H1 (cell line): ENCODE measurements at regions not wholly inside any gene's neighbourhood (a gene's known extent, or its start where the extent isn't known, plus 50 kb on each side); places are given as distances from the start of the nearest gene placed in this dataset.

ENCODE experiments used
- CTCF ChIA-PET: fragments of 300-600 bp; sonication (Branson Sonifier 250); formaldehyde crosslinking; loops from one replicate; lab custom pipeline; 2021; ENCODE audit not compliant: partially characterized antibody; lab: Charles Lee
- POLR2A ChIA-PET: fragments of 300-600 bp; sonication (Branson Sonifier 250); formaldehyde crosslinking; loops from one replicate; lab custom pipeline; 2021; ENCODE audit warnings: inconsistent platforms; ENCODE audit not compliant: partially characterized antibody; lab: Charles Lee
- DNase-seq, 2 experiments: peaks; one replicate each; pipeline versions ENCODE4 v3.0.0 to v3.0.0-alpha.2; 2010 to 2022; ENCODE audit warnings: low spot score in 2 of 2, low read depth in 1 of 2, mixed read lengths in 1 of 2
- FAIRE-seq: peaks from 2 replicates; lab custom pipeline; 2011; peaks lifted over from hg19 to GRCh38; lab: Jason Lieb, UNC
- H2AFZ ChIP-seq: 2 replicates; pipeline ENCODE4 v1.8.1; 2012; ENCODE audit warnings: low read length, inconsistent platforms
- H2AK5ac ChIP-seq: 2 replicates; pipeline ENCODE4 v1.6.1; 2013; ENCODE audit warnings: low read depth, low read length
- H2BK120ac ChIP-seq: replicated peaks from 2 replicates; pipeline ENCODE3; 2013; ENCODE audit warnings: low read depth, low read length, inconsistent platforms
- H2BK12ac ChIP-seq: 2 replicates; pipeline ENCODE4 v1.6.1; 2013; ENCODE audit warnings: low read depth, low read length
- H2BK15ac ChIP-seq: 2 replicates; pipeline ENCODE4 v1.6.1; 2013; ENCODE audit warnings: low read length
- H2BK20ac ChIP-seq: 2 replicates; pipeline ENCODE4 v1.6.1; 2013; ENCODE audit warnings: low read length
- H2BK5ac ChIP-seq: 2 replicates; pipeline ENCODE4 v1.6.1; 2013; ENCODE audit warnings: low read depth, low read length
- H3K14ac ChIP-seq: 2 replicates; pipeline ENCODE4 v1.6.1; 2013; ENCODE audit warnings: inconsistent platforms; ENCODE audit not compliant: insufficient read length
- H3K18ac ChIP-seq: 2 replicates; pipeline ENCODE4 v1.6.1; 2013; ENCODE audit warnings: low read length; ENCODE audit errors: extremely low read depth
- H3K23ac ChIP-seq: 2 replicates; pipeline ENCODE4 v1.6.1; 2013; ENCODE audit warnings: inconsistent platforms; ENCODE audit not compliant: insufficient read length
- H3K23me2 ChIP-seq: 2 replicates; pipeline ENCODE4 v1.6.1; 2013; ENCODE audit warnings: low read depth, low read length
- H3K27ac ChIP-seq: 2 replicates; pipeline ENCODE4 v1.6.1; 2011; ENCODE audit warnings: low read depth, low read length, inconsistent platforms
- H3K27me3 ChIP-seq, 4 experiments: replicated peaks in 1 of 4; 1 replicate in 1 of 4; 2 replicates in 3 of 4; pipeline versions ENCODE4 v1.6.1 to v1.8.1; 2011 to 2013; ENCODE audit warnings: low read length in 3 of 4, mild to moderate bottlenecking in 3 of 4, inconsistent platforms in 2 of 4, mixed read lengths in 2 of 4, moderate library complexity in 1 of 4; ENCODE audit not compliant: control insufficient read depth in 3 of 4, insufficient read depth in 3 of 4; ENCODE audit errors: extremely low read depth in 1 of 4
- H3K36me3 ChIP-seq, 4 experiments: 2 replicates each; pipeline versions ENCODE4 v1.6.1 to v1.8.1; 2011 to 2013; ENCODE audit warnings: mild to moderate bottlenecking in 4 of 4, low read length in 3 of 4, moderate library complexity in 2 of 4, control low read depth in 1 of 4, inconsistent platforms in 1 of 4; ENCODE audit not compliant: insufficient read depth in 4 of 4, control insufficient read depth in 2 of 4
- H3K4ac ChIP-seq: replicated peaks from 2 replicates; pipeline ENCODE3; 2013; ENCODE audit warnings: low read length, low read depth, mixed read lengths, inconsistent platforms; ENCODE audit not compliant: insufficient read length
- H3K4me1 ChIP-seq, 4 experiments: replicated peaks in 1 of 4; 1 replicate in 1 of 4; 2 replicates in 3 of 4; pipeline versions ENCODE4 v1.6.1 to v1.8.1; 2011 to 2013; ENCODE audit warnings: low read length in 3 of 4, inconsistent platforms in 2 of 4, mixed read lengths in 1 of 4; ENCODE audit not compliant: insufficient read depth in 4 of 4, control insufficient read depth in 3 of 4
- H3K4me2 ChIP-seq, 2 experiments: 2 replicates each; pipeline versions ENCODE4 v1.6.1 to v1.8.1; 2011 to 2013; ENCODE audit warnings: low read depth in 2 of 2, low read length in 2 of 2, control low read depth in 1 of 2, inconsistent platforms in 1 of 2, mild to moderate bottlenecking in 1 of 2; ENCODE audit not compliant: insufficient read depth in 1 of 2
- H3K4me3 ChIP-seq, 4 experiments: fragments of 200-600, 300-600 bp in 1 of 4; sonication (generic), shearing (Covaris generic), sonication (Bioruptor Twin) in 1 of 4; 2 replicates each; pipeline versions ENCODE4 v1.5.1 to v1.8.1; 2011 to 2016; ENCODE audit warnings: low read length in 4 of 4, low read depth in 3 of 4, control low read depth in 2 of 4, inconsistent platforms in 2 of 4, mild to moderate bottlenecking in 2 of 4, mixed read lengths in 1 of 4, moderate library complexity in 1 of 4; ENCODE audit not compliant: insufficient read depth in 2 of 4; ENCODE audit errors: extremely low read depth in 1 of 4
- H3K56ac ChIP-seq: replicated peaks from 2 replicates; pipeline ENCODE3; 2013; ENCODE audit warnings: low read depth, mild to moderate bottlenecking, mixed read lengths, low read length, inconsistent platforms; ENCODE audit not compliant: insufficient read length
- H3K79me1 ChIP-seq: 2 replicates; pipeline ENCODE4 v1.6.1; 2013; ENCODE audit warnings: low read depth, low read length, control low read depth
- H3K79me2 ChIP-seq, 2 experiments: 2 replicates each; pipeline versions ENCODE4 v1.6.1 to v1.8.1; 2012 to 2013; ENCODE audit warnings: low read length in 2 of 2, mild to moderate bottlenecking in 2 of 2, inconsistent platforms in 1 of 2; ENCODE audit not compliant: insufficient read depth in 2 of 2, control insufficient read depth in 1 of 2
- H3K9ac ChIP-seq, 4 experiments: replicated peaks in 1 of 4; 1 replicate in 1 of 4; 2 replicates in 3 of 4; pipeline versions ENCODE4 v1.6.1 to v1.8.1; 2011 to 2013; ENCODE audit warnings: low read depth in 3 of 4, low read length in 3 of 4, control low read depth in 2 of 4, mild to moderate bottlenecking in 2 of 4, moderate library complexity in 2 of 4, inconsistent platforms in 1 of 4; ENCODE audit errors: extremely low read depth in 1 of 4
- H3K9me3 ChIP-seq, 2 experiments: 2 replicates each; pipeline versions ENCODE4 v1.6.1 to v1.8.1; 2012 to 2013; ENCODE audit warnings: mild to moderate bottlenecking in 2 of 2, moderate library complexity in 2 of 2, control low read depth in 1 of 2, inconsistent platforms in 1 of 2, low read depth in 1 of 2, low read length in 1 of 2, mixed read lengths in 1 of 2; ENCODE audit not compliant: insufficient read depth in 2 of 2
- H4K20me1 ChIP-seq, 2 experiments: replicated peaks in 1 of 2; 2 replicates each; pipeline versions ENCODE3 to v1.8.1; 2011 to 2013; ENCODE audit warnings: inconsistent platforms in 2 of 2, low read length in 2 of 2, mild to moderate bottlenecking in 1 of 2; ENCODE audit not compliant: insufficient read depth in 2 of 2, control insufficient read depth in 1 of 2
- H4K5ac ChIP-seq: 2 replicates; pipeline ENCODE4 v1.6.1; 2013; ENCODE audit warnings: low read length, low read depth, mixed read lengths, inconsistent platforms; ENCODE audit not compliant: insufficient read length
- H4K8ac ChIP-seq: 2 replicates; pipeline ENCODE4 v1.8.0; 2013; ENCODE audit warnings: mild to moderate bottlenecking, moderate library complexity, low read length, inconsistent platforms; ENCODE audit not compliant: insufficient read depth; ENCODE audit errors: extremely low read depth
- H4K91ac ChIP-seq: replicated peaks from 2 replicates; pipeline ENCODE3; 2013; ENCODE audit warnings: low read length, mixed read lengths, inconsistent platforms; ENCODE audit not compliant: insufficient read length
- CTCF ChIP-seq, 3 experiments: IDR thresholded peaks; 1 replicate in 2 of 3; 2 replicates in 1 of 3; pipeline versions ENCODE4 v1.5.1 to v1.6.1; 2011; ENCODE audit warnings: low read length in 3 of 3, mild to moderate bottlenecking in 3 of 3, inconsistent platforms in 2 of 3, low read depth in 1 of 3, moderate library complexity in 1 of 3; ENCODE audit not compliant: insufficient read depth in 1 of 3; ENCODE audit errors: control extremely low read depth in 1 of 3
- JUN ChIP-seq: IDR thresholded peaks from 2 replicates; pipeline ENCODE4 v1.6.1; 2011; ENCODE audit warnings: low read depth, mild to moderate bottlenecking, improper control_type of control experiment, low read length
- WGBS, 2 experiments: shearing (Covaris generic) in 1 of 2; methylation state at CpG; one replicate each; pipeline versions ENCODE4 v1.1.6 to v1.1.7; 2013 to 2015; ENCODE audit warnings: low lambda C conversion rate in 2 of 2, mixed read lengths in 2 of 2, inconsistent platforms in 1 of 2, low coverage in 1 of 2, missing lambda C conversion rate in 1 of 2; ENCODE audit not compliant: insufficient replicate concordance in 2 of 2, insufficient coverage in 1 of 2, insufficient read length in 1 of 2; ENCODE audit errors: extremely low coverage in 1 of 2, missing lambda C conversion rate in 1 of 2; 5-methylcytosine and 5-hydroxymethylcytosine counted together

GRCh38 chr11:128086794-128087193 is 500.6 kb downstream of the ETS1 start:
- ChIA-PET POLR2A (no interaction called here), CTCF (interaction anchor here (0.6 to 1.1 kb wide), 3 partner anchors 55 to 198 kb away, joined by 3 to 5 read pairs (median 3); no protein-coding TSS in a partner anchor)
- Histone ChIP-seq H3K79me2 (no peaks in the 10 kb centered on the region), H3K4me1 (no peaks in the 10 kb centered on the region), H4K8ac (no peak overlapping the region), H2BK20ac (no peak overlapping the region), H3K14ac (no peak overlapping the region), H3K56ac (no peak overlapping the region), H2BK15ac (no peak overlapping the region), H3K18ac (no peak overlapping the region), H4K20me1 (no peaks in the 10 kb centered on the region), H3K4me2 (no peak overlapping the region), H3K23me2 (no peaks in the 10 kb centered on the region), H3K4ac (no peak overlapping the region), H3K27ac (no peak overlapping the region), H4K5ac (no peak overlapping the region), H2AK5ac (no peak overlapping the region), H4K91ac (no peak overlapping the region), H2AFZ (no peak overlapping the region), H3K23ac (no peak overlapping the region), H2BK12ac (no peak overlapping the region), H3K9me3 (peaks cover 8 to 16% of the 10 kb centered on the region in 2 experiments; a peak in 3 of 4 replicates), H3K9ac (no peak overlapping the region), H3K4me3 (no peak overlapping the region), H2BK5ac (no peak overlapping the region), H3K27me3 (no peaks in the 10 kb centered on the region), H2BK120ac (no peak overlapping the region), H3K79me1 (no peaks in the 10 kb centered on the region), H3K36me3 (no peaks in the 10 kb centered on the region)
- FAIRE-seq (no peak), DNase-seq (no peak)
- 96% methylated on average over 2 of the region's 2 CpGs; no CpG with 5 or more reads in 1 of the 2 experiments for WGBS, 2 experiments
- TF ChIP-seq CTCF (IDR thresholded peaks at IDR 0.05; ENCODE audit: control extremely low read depth in 1 of 3, insufficient read depth in 1 of 3, low read depth in 1 of 3, low read length in 3 of 3) = peak in 1 of 3 experiments; percentile 3; a peak in 1 of 4 replicates
- TF ChIP-seq JUN = no peak
